Right atrium auricular region (tissue), 2 donors: ENCODE measurements at regions not wholly inside any gene's neighbourhood (a gene's known extent, or its start where the extent isn't known, plus 50 kb on each side); places are given as distances from the start of the nearest gene placed in this dataset.

Source experiments
- DNase-seq: peaks from one replicate; pipeline ENCODE4 v3.0.0-alpha.2; 2019; ENCODE audit warnings: low spot score
- H3K27ac ChIP-seq, 2 donors: fragments of 200-600 bp; sonication (generic); 1 replicate in 1 of 2; 2 replicates in 1 of 2; pipeline ENCODE4 v1.5.1; 2016 to 2019
- H3K27me3 ChIP-seq, 2 donors: fragments of 200-600 bp; sonication (generic); one replicate each; pipeline versions ENCODE4 v1.5.1 to v1.6.0; 2017 to 2019
- H3K36me3 ChIP-seq: fragments of 200-600 bp; sonication (generic); one replicate; pipeline ENCODE4 v1.5.1; 2016
- H3K4me1 ChIP-seq, 2 donors: fragments of 200-600 bp; sonication (generic); one replicate each; pipeline versions ENCODE4 v1.5.1 to v1.6.0; 2017 to 2019
- H3K4me3 ChIP-seq, 2 donors: fragments of 200-600 bp; sonication (generic); 1 replicate in 1 of 2; 2 replicates in 1 of 2; pipeline ENCODE4 v1.5.1; 2017 to 2019; ENCODE audit warnings: mild to moderate bottlenecking in 1 of 2, moderate library complexity in 1 of 2
- H3K9me3 ChIP-seq, 2 donors: fragments of 200-600 bp; sonication (generic); one replicate each; pipeline ENCODE4 v1.5.1; 2019
- TF ChIP-seq, protein P1 (sequence below), 2 donors: fragments of 200-600 bp; sonication (generic); IDR thresholded peaks; one replicate each; pipeline ENCODE4 v1.5.1; 2019; ENCODE audit warnings: antibody characterized with exemption in 2 of 2

DNA sequence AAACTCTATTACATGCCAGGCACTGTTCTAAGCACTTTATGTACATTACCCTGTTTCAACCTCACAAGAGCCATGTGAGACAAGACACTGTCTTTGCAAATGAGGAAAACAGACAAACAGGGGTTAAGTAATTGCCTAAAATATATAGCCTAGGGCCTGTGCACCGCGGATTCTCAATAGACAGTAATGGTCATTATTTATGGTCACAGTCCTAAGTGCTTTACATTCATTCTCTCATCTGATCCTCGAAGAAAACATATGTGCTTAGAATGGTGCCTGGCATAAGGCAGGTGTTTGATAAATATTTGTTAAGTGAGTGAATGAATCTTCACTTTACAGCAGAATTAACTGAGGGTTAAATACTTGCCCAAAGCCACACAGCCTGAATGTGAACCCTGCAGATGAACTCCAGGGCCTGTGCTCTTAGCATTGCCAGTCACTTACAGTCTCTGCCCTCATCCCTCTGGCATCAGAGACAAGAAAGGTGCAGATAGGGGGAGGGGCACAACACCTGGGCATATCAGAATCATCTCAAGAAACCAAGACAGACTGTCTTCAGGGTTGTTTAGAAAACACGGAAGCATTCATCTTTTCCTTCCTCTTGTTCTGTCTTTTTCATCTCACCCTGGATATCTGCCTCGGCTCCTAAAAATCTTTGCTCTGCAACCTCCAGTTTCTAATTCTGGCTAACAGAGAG lies 92.8 kb upstream of the SASH1 start:
- no peak overlapping the region for H3K27ac ChIP-seq
- peaks cover 0 to 4% of the 10 kb centered on the region in 2 donors for H3K4me1 ChIP-seq
- no peaks in the 10 kb centered on the region for H3K36me3 ChIP-seq
- H3K9me3 ChIP-seq: no peaks in the 10 kb centered on the region
- no peak overlapping the region for H3K4me3 ChIP-seq
- no peak for DNase-seq
- TF ChIP-seq, protein P1, sequence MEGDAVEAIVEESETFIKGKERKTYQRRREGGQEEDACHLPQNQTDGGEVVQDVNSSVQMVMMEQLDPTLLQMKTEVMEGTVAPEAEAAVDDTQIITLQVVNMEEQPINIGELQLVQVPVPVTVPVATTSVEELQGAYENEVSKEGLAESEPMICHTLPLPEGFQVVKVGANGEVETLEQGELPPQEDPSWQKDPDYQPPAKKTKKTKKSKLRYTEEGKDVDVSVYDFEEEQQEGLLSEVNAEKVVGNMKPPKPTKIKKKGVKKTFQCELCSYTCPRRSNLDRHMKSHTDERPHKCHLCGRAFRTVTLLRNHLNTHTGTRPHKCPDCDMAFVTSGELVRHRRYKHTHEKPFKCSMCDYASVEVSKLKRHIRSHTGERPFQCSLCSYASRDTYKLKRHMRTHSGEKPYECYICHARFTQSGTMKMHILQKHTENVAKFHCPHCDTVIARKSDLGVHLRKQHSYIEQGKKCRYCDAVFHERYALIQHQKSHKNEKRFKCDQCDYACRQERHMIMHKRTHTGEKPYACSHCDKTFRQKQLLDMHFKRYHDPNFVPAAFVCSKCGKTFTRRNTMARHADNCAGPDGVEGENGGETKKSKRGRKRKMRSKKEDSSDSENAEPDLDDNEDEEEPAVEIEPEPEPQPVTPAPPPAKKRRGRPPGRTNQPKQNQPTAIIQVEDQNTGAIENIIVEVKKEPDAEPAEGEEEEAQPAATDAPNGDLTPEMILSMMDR (IDR thresholded peaks at IDR 0.05): no peak
- no peaks in the 10 kb centered on the region for H3K27me3 ChIP-seq

DNA sequence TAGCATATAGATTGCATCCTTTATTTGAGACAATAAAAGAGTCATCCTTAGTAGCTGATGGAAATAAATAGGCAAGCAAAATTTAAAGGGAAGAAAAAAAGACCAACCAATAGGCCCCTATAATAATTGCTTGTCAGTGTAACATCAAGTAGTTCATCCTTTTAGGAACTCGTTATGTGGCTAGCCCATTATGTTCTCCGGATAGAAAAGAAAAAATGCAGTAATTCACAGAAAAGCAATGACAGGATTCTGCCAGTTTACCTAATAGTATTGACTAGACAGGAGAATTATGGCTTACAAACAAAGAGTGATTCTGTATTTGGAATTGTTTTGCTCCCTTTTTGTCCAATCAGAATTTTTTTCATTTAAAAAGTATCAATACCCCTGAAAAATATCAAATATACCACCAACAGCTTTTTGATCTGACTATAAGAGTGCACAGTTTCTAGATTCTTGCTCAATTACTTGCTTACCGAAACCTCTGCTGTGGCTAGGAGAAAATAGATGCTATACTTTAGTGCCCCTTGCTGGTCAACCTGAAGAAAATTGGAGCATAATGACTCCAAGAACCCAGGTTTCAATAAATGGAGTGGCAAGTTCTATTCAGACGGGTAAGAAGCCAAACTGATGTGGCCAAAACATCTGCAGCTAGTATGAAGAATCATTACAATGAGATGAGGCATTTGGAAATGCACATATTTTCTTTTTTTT lies 91.5 kb upstream of the SASH1 start:
- H3K27me3 ChIP-seq: no peaks in the 10 kb centered on the region
- H3K9me3 ChIP-seq: no peaks in the 10 kb centered on the region
- TF ChIP-seq, protein P1 (IDR thresholded peaks at IDR 0.05): peak in 1 of 2 donors; percentile 56
- no peaks in the 10 kb centered on the region for H3K4me1 ChIP-seq
- H3K27ac ChIP-seq: no peak overlapping the region
- no peak for DNase-seq
- no peak overlapping the region for H3K4me3 ChIP-seq
- no peaks in the 10 kb centered on the region for H3K36me3 ChIP-seq

DNA sequence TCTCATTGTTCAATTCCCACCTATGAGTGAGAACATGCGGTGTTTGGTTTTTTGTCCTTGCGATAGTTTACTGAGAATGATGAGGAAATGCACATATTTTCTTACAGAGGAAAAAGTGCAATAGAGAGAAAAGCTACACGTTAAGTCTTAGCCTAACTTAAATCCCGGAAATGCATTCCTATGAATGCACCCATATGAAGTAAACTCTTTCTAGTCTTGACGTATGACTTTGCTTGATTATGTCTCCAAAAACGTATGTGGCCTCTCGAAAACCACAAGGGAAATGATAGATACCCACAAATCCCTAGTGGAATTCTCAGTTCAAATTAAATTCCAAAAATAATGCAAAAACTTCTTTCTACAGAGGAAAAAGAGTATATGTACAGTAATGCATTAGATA lies 90.7 kb upstream of the SASH1 start:
- no peaks in the 10 kb centered on the region for H3K36me3 ChIP-seq
- no peaks in the 10 kb centered on the region for H3K4me1 ChIP-seq
- no peaks in the 10 kb centered on the region for H3K9me3 ChIP-seq
- no peak overlapping the region for H3K27ac ChIP-seq
- TF ChIP-seq, protein P1 (IDR thresholded peaks at IDR 0.05): no peak
- H3K27me3 ChIP-seq: no peaks in the 10 kb centered on the region
- H3K4me3 ChIP-seq: no peak overlapping the region
- DNase-seq: no peak

DNA sequence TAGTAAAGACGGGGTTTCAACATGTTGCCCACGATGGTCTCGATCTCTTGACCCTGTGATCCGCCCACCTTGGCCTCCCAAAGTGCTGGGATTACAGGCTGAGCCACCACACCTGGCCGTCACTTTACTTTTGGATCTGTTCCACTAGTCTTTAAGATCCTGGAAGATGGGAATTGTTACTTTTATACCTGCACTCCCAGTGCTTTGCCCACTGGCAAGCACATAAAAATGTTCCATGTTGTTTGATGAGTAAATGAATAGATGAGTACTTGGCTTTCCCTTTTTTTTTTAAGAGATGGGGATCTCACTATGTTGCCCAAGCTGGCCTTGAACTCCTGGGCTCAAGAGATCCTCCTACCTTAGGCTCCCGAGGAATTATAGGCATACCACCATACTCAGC lies 84.8 kb upstream of the SASH1 start:
- Histone ChIP-seq H3K27ac (no peak overlapping the region), H3K9me3 (no peaks in the 10 kb centered on the region), H3K4me1 (no peaks in the 10 kb centered on the region), H3K27me3 (no peaks in the 10 kb centered on the region), H3K36me3 (no peaks in the 10 kb centered on the region), H3K4me3 (no peak overlapping the region)
- DNase-seq: no peak
- TF ChIP-seq, protein P1 (IDR thresholded peaks at IDR 0.05): no peak

DNA sequence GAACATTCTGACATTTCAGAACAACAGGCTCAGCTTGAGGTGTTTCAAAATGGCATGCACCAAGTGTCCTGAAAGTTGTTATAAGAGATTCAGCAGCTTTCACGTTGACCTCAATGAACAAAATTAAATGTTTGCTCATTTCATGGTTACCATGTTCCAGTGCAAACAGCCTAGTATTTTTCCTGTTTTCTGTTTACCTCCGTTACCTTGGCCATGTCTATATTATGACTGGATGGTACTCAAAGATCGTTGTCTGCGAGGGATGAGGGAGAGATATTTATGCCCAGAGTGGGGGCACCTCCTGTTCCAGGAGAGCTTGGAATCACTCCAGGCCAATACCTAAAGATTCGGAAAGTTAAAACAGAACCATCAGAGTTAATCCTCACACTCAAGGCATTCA lies 83.8 kb upstream of the SASH1 start:
- H3K36me3 ChIP-seq: no peaks in the 10 kb centered on the region

More for the DNA sequence above, 83.8 kb upstream of the SASH1 start:
- no peak overlapping the region for H3K27ac ChIP-seq
- DNase-seq: no peak
- no peaks in the 10 kb centered on the region for H3K9me3 ChIP-seq
- no peaks in the 10 kb centered on the region for H3K27me3 ChIP-seq
- TF ChIP-seq, protein P1 (IDR thresholded peaks at IDR 0.05): no peak
- H3K4me1 ChIP-seq: no peaks in the 10 kb centered on the region
- no peak overlapping the region for H3K4me3 ChIP-seq
